ENCODE measurements at regions not wholly inside any gene's neighbourhood (a gene's known extent, or its start where the extent isn't known, plus 50 kb on each side); places are given as distances from the start of the nearest gene placed in this dataset.

DNA sequence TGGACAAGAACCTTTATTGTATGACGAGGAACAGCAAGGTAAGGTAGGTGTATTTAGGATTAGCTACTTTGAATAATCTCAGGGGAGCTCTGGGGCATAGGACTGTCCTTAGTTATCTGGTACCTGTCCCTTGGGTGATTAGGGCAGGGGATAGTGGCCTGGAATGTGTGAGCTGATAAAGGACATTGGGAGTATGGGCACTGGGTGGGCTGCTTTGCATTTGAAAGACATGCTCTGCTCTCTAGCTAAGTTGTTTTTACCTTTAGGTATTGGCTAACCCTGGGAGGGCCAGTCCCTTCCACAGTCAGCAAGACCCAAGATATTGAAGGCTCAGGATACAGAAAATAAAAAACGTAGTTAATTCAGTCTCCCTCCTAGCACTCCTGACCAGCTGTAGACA is 282.8 kb upstream of the C9orf72 start:
- Histone ChIP-seq H4K20me1 (ENCODE audit: insufficient read depth, low read length) (no peaks in the 10 kb centered on the region), H3K9me3 (ENCODE audit: low read length) (no peaks in the 10 kb centered on the region), H3K36me3 (replicated peaks in 1 of 2; ENCODE audit: control insufficient read depth in 1 of 2, insufficient read depth in 2 of 2, low read length in 2 of 2) (no peaks in the 10 kb centered on the region), H3K27me3 (ENCODE audit: control insufficient read depth in 1 of 2, insufficient read depth in 2 of 2, low read length in 2 of 2) (no peaks in the 10 kb centered on the region), H3K79me2 (ENCODE audit: insufficient read depth, low read length) (no peaks in the 10 kb centered on the region), H3K4me2 (ENCODE audit: low read depth, low read length) (no peak overlapping the region), H2AFZ (ENCODE audit: low read length) (no peak overlapping the region), H3K27ac (ENCODE audit: extremely low read length, insufficient read depth, low read length) (no peak overlapping the region), H3K9ac (ENCODE audit: insufficient read depth, low read depth, low read length) (no peak overlapping the region), H3K4me1 (ENCODE audit: insufficient read depth, low read length) (no peaks in the 10 kb centered on the region), H3K4me3 (replicated peaks in 1 of 3; ENCODE audit: insufficient read depth in 1 of 3, low read depth in 2 of 3, low read length in 3 of 3) (no peak overlapping the region)
- FAIRE-seq (no peak), ATAC-seq (no peak), DNase-seq (ENCODE audit: low spot score) (no peak)
- no TSS peak for BruUV-seq (replicated peaks)
- in situ Hi-C loops (cut with HindIII; ENCODE audit: extremely low pct_ligation_motif_present, low pct_unique_long_range_greater_than_20kb), result no loop called here
- TF ChIP-seq, protein P1, sequence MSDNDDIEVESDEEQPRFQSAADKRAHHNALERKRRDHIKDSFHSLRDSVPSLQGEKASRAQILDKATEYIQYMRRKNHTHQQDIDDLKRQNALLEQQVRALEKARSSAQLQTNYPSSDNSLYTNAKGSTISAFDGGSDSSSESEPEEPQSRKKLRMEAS (IDR thresholded peaks at IDR 0.05), result no peak
- TF ChIP-seq ZNF253 (CRISPR knock-in tag; IDR thresholded peaks at IDR 0.05; ENCODE audit: borderline replicate concordance) (no peak), PHF21A (CRISPR knock-in tag; IDR thresholded peaks at IDR 0.05) (no peak)
- ChIA-PET POLR2A (no interaction called here), CTCF (ENCODE audit: low intra/inter-chr PET ratio, low total read pairs) (no interaction called here)
- 7% methylated on average over 2 of the region's 2 CpGs for WGBS (ENCODE audit: low lambda C conversion rate)
- intact Hi-C loops (cut with micrococcal nuclease; ENCODE audit: unreplicated experiment), result no loop called here

DNA sequence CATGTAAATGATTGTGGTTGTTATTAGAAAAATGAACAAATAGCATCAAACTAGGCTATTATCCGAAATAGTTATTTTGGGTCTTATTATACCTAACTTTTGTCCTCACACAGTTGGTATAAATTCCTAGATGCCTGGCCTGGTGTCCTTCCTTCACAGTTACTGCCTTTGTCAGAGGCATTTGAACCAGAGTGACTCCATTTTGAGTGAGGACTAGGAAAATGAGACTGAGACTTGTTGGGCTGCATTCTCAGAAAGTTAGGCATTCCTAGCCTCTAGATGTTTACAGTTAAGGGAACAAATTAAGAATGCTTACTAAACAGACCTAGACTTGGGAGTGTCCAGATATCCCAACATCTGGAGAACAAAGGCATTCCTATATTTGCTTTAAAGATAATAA is 283.5 kb upstream of the C9orf72 start:
- Histone ChIP-seq H4K20me1 (ENCODE audit: insufficient read depth, low read length) (no peaks in the 10 kb centered on the region), H3K4me2 (ENCODE audit: low read depth, low read length) (no peak overlapping the region), H3K36me3 (replicated peaks in 1 of 2; ENCODE audit: control insufficient read depth in 1 of 2, insufficient read depth in 2 of 2, low read length in 2 of 2) (no peaks in the 10 kb centered on the region), H3K4me3 (replicated peaks in 1 of 3; ENCODE audit: insufficient read depth in 1 of 3, low read depth in 2 of 3, low read length in 3 of 3) (no peak overlapping the region), H3K27me3 (ENCODE audit: control insufficient read depth in 1 of 2, insufficient read depth in 2 of 2, low read length in 2 of 2) (no peaks in the 10 kb centered on the region), H3K9ac (ENCODE audit: insufficient read depth, low read depth, low read length) (no peak overlapping the region), H3K27ac (ENCODE audit: extremely low read length, insufficient read depth, low read length) (no peak overlapping the region), H3K4me1 (ENCODE audit: insufficient read depth, low read length) (no peaks in the 10 kb centered on the region), H3K79me2 (ENCODE audit: insufficient read depth, low read length) (no peaks in the 10 kb centered on the region), H3K9me3 (ENCODE audit: low read length) (no peaks in the 10 kb centered on the region), H2AFZ (ENCODE audit: low read length) (no peak overlapping the region)
- no TSS peak for BruUV-seq (replicated peaks)
- 4% methylated on average over 1 of the region's 1 CpG for WGBS (ENCODE audit: low lambda C conversion rate)
- intact Hi-C loops (cut with micrococcal nuclease; ENCODE audit: unreplicated experiment), result no loop called here
- ATAC-seq (no peak), FAIRE-seq (no peak), DNase-seq (ENCODE audit: low spot score) (no peak)
- ChIA-PET POLR2A (no interaction called here), CTCF (ENCODE audit: low intra/inter-chr PET ratio, low total read pairs) (no interaction called here)
- no peak for TF ChIP-seq KDM3A (CRISPR knock-in tag; IDR thresholded peaks at IDR 0.05; ENCODE audit: low read depth)
- in situ Hi-C loops (cut with HindIII; ENCODE audit: extremely low pct_ligation_motif_present, low pct_unique_long_range_greater_than_20kb), result no loop called here
